Neural cell (in vitro differentiated cells): ENCODE measurements at regions not wholly inside any gene's neighbourhood (a gene's known extent, or its start where the extent isn't known, plus 50 kb on each side); places are given as distances from the start of the nearest gene placed in this dataset.
A peak's percentile ranks its signal among the peaks of the same experiment; 100 is the strongest.

ENCODE experiments used
- H2AFZ ChIP-seq: fragments of 200-600, 300-800 bp; sonication (generic), shearing (Covaris generic); 2 replicates; pipeline ENCODE4 v1.6.0; 2014; ENCODE audit warnings: low read depth, mild to moderate bottlenecking, antibody characterized with exemption, low read length, moderate library complexity
- H3F3A ChIP-seq: fragments of 200-600 bp; shearing (Covaris generic); 2 replicates; pipeline ENCODE4 v1.6.1; 2016; ENCODE audit warnings: mild to moderate bottlenecking, moderate library complexity, mixed read lengths, antibody characterized with exemption, low read length; ENCODE audit not compliant: insufficient read depth, poor library complexity, severe bottlenecking
- H3K27ac ChIP-seq: fragments of 200-600, 300-800 bp; sonication (generic), shearing (Covaris generic); 2 replicates; pipeline ENCODE4 v1.5.1; 2014; ENCODE audit warnings: mild to moderate bottlenecking, low read length, moderate library complexity
- H3K27me3 ChIP-seq: fragments of 300-800, 200-600 bp; sonication (generic), shearing (Covaris generic); 2 replicates; pipeline ENCODE4 v1.6.0; 2014; ENCODE audit warnings: mild to moderate bottlenecking, low read depth, low read length, moderate library complexity; ENCODE audit not compliant: insufficient read depth
- H3K36me3 ChIP-seq: fragments of 300-800, 200-600 bp; sonication (generic), shearing (Covaris generic); 2 replicates; pipeline ENCODE4 v1.5.1; 2014; ENCODE audit warnings: mild to moderate bottlenecking, antibody characterized with exemption, low read length, moderate library complexity; ENCODE audit not compliant: insufficient read depth
- H3K4me2 ChIP-seq: fragments of 300-800, 200-600 bp; sonication (generic), shearing (Covaris generic); 2 replicates; pipeline ENCODE4 v1.6.0; 2014; ENCODE audit warnings: mild to moderate bottlenecking, low read length
- H3K4me3 ChIP-seq: fragments of 300-800, 200-600 bp; sonication (generic), shearing (Covaris generic); 2 replicates; pipeline ENCODE4 v1.5.1; 2014; ENCODE audit warnings: mild to moderate bottlenecking, low read length, moderate library complexity
- H3K79me2 ChIP-seq: fragments of 200-600 bp; shearing (Covaris generic); replicated peaks from 2 replicates; pipeline ENCODE4 v1.6.0; 2014; ENCODE audit warnings: mild to moderate bottlenecking, low read length, moderate library complexity; ENCODE audit not compliant: insufficient read depth
- H3K9ac ChIP-seq: fragments of 300-800, 200-600 bp; sonication (generic), shearing (Covaris generic); 2 replicates; pipeline ENCODE4 v1.6.1; 2016; ENCODE audit warnings: mild to moderate bottlenecking, low read length, mixed read lengths
- H3K9me2 ChIP-seq: fragments of 200-600 bp; shearing (Covaris generic); 2 replicates; pipeline ENCODE4 v1.6.1; 2016; ENCODE audit warnings: mild to moderate bottlenecking, low read length, mixed read lengths; ENCODE audit not compliant: insufficient read depth
- H3K9me3 ChIP-seq: fragments of 200-600, 300-800 bp; sonication (generic), shearing (Covaris generic); 2 replicates; pipeline ENCODE4 v1.6.1; 2016; ENCODE audit warnings: mild to moderate bottlenecking, mixed run types, low read length, moderate library complexity, mixed read lengths
- H4K20me1 ChIP-seq: fragments of 200-600 bp; shearing (Covaris generic); 2 replicates; pipeline ENCODE4 v1.6.1; 2016; ENCODE audit warnings: mild to moderate bottlenecking, mixed run types; ENCODE audit not compliant: insufficient read depth
- EP300 ChIP-seq: fragments of 450-650 bp; conservative IDR thresholded peaks from 2 replicates; pipeline ENCODE4 v1.6.1; 2014; ENCODE audit warnings: antibody characterized with exemption, mild to moderate bottlenecking, moderate library complexity; ENCODE audit not compliant: poor library complexity, severe bottlenecking
- EZH2 ChIP-seq: fragments of 200-600, 300-800 bp; shearing (Covaris generic), sonication (generic); IDR thresholded peaks from 2 replicates; pipeline ENCODE4 v1.6.1; 2014; ENCODE audit warnings: antibody characterized with exemption, low read length, borderline replicate concordance, mild to moderate bottlenecking; ENCODE audit not compliant: insufficient read depth, poor library complexity, severe bottlenecking
- MXI1 ChIP-seq: fragments of 450-650 bp; conservative IDR thresholded peaks from 2 replicates; pipeline ENCODE4 v1.6.1; 2014; ENCODE audit warnings: antibody characterized with exemption, mild to moderate bottlenecking; ENCODE audit not compliant: poor library complexity, severe bottlenecking
- POLR2AphosphoS5 ChIP-seq: IDR thresholded peaks from 2 replicates; pipeline ENCODE4 v1.6.1; 2012
- RAD21 ChIP-seq: fragments of 450-650 bp; conservative IDR thresholded peaks from 2 replicates; pipeline ENCODE4 v1.6.1; 2014; ENCODE audit warnings: antibody characterized with exemption, mild to moderate bottlenecking, moderate library complexity
- SMC3 ChIP-seq: fragments of 450-650 bp; conservative IDR thresholded peaks from 2 replicates; pipeline ENCODE4 v1.6.1; 2014; ENCODE audit warnings: antibody characterized with exemption, mild to moderate bottlenecking, moderate library complexity; ENCODE audit not compliant: poor library complexity
- TAF1 ChIP-seq: IDR thresholded peaks from 2 replicates; pipeline ENCODE4 v1.6.1; 2012; ENCODE audit warnings: low read depth
- TF ChIP-seq, protein P1 (sequence below): IDR thresholded peaks from 2 replicates; pipeline ENCODE4 v1.6.1; 2012; ENCODE audit warnings: borderline replicate concordance
- TF ChIP-seq, protein P2 (sequence below): fragments of 450-650 bp; IDR thresholded peaks from 2 replicates; pipeline ENCODE4 v1.5.1; 2014; ENCODE audit warnings: antibody characterized with exemption, mild to moderate bottlenecking, moderate library complexity; ENCODE audit not compliant: poor library complexity, severe bottlenecking

DNA sequence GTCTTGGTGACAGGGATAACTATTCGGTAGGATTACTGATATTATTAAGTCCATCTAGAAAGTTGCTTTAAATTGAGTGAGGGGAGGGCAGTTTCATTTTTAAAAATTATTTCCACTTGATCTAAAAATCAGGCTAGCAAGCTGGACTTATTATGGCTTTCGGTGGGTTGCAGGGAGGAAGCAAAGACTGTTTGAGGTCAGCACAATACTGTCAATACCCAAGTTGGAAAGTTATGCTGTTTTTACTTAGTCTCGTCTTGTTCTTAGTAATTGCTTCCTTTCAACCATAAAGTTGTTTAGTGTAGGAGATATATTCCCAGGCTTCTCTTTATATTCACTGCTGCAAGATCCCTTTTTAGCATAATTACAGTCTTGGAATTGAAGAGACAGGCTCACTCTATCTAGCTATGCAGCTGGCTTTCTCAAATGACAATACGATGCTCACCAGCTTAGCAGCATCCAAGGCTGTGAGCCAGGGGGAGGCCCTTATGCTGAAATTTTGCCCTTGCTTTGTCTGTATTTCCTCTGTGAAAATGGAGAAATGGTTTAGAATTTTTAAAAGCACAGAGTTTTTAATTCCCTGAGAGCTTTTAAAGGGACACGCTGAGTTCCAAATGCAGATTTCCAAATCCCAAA is 68.2 kb upstream of the APC start:
- Histone ChIP-seq H3K9me3 (no peaks in the 10 kb centered on the region), H3K79me2 (no peaks in the 10 kb centered on the region), H2AFZ (peak overlapping the region; percentile 53), H3K4me3 (peak overlapping the region; percentile 1), H3K4me2 (peak overlapping the region; percentile 57), H4K20me1 (no peaks in the 10 kb centered on the region), H3K36me3 (no peaks in the 10 kb centered on the region), H3F3A (peaks cover 2% of the 10 kb centered on the region), H3K9me2 (no peaks in the 10 kb centered on the region), H3K27ac (peak overlapping the region; percentile 81), H3K27me3 (no peaks in the 10 kb centered on the region), H3K9ac (peak overlapping the region; percentile 59)
- TF ChIP-seq TAF1 (no peak), SMC3 (peak; percentile 26), POLR2AphosphoS5 (peak; percentile 33), MXI1 (no peak), EZH2 (no peak), EP300 (no peak), RAD21 (peak; percentile 21)
- TF ChIP-seq, protein P1, sequence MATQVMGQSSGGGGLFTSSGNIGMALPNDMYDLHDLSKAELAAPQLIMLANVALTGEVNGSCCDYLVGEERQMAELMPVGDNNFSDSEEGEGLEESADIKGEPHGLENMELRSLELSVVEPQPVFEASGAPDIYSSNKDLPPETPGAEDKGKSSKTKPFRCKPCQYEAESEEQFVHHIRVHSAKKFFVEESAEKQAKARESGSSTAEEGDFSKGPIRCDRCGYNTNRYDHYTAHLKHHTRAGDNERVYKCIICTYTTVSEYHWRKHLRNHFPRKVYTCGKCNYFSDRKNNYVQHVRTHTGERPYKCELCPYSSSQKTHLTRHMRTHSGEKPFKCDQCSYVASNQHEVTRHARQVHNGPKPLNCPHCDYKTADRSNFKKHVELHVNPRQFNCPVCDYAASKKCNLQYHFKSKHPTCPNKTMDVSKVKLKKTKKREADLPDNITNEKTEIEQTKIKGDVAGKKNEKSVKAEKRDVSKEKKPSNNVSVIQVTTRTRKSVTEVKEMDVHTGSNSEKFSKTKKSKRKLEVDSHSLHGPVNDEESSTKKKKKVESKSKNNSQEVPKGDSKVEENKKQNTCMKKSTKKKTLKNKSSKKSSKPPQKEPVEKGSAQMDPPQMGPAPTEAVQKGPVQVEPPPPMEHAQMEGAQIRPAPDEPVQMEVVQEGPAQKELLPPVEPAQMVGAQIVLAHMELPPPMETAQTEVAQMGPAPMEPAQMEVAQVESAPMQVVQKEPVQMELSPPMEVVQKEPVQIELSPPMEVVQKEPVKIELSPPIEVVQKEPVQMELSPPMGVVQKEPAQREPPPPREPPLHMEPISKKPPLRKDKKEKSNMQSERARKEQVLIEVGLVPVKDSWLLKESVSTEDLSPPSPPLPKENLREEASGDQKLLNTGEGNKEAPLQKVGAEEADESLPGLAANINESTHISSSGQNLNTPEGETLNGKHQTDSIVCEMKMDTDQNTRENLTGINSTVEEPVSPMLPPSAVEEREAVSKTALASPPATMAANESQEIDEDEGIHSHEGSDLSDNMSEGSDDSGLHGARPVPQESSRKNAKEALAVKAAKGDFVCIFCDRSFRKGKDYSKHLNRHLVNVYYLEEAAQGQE, result peak; percentile 49
- TF ChIP-seq, protein P2, sequence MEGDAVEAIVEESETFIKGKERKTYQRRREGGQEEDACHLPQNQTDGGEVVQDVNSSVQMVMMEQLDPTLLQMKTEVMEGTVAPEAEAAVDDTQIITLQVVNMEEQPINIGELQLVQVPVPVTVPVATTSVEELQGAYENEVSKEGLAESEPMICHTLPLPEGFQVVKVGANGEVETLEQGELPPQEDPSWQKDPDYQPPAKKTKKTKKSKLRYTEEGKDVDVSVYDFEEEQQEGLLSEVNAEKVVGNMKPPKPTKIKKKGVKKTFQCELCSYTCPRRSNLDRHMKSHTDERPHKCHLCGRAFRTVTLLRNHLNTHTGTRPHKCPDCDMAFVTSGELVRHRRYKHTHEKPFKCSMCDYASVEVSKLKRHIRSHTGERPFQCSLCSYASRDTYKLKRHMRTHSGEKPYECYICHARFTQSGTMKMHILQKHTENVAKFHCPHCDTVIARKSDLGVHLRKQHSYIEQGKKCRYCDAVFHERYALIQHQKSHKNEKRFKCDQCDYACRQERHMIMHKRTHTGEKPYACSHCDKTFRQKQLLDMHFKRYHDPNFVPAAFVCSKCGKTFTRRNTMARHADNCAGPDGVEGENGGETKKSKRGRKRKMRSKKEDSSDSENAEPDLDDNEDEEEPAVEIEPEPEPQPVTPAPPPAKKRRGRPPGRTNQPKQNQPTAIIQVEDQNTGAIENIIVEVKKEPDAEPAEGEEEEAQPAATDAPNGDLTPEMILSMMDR, result no peak

DNA sequence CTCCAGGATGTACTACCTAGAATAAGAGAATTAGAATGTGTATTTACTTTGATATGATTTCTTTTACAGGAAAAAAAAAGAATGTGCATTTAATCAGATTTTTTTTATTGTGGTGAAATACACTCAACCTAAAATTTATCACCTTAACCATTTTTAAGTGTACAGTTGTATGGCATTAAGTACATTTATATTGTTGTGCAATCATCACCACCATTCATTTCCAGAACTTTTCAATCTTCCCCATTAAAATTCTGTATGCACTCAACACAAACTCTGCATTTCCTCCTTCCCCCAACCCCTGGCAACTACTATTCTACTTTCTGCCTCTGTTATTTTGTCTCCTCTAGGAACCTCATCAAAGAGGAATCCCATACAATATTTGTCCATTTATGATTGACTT is 66.0 kb upstream of the APC start:
- Histone ChIP-seq H3K4me2 (no peak overlapping the region), H3K27ac (no peak overlapping the region), H3K9me2 (no peaks in the 10 kb centered on the region), H3K79me2 (no peaks in the 10 kb centered on the region), H3K9me3 (no peaks in the 10 kb centered on the region), H2AFZ (no peak overlapping the region), H3K36me3 (no peaks in the 10 kb centered on the region), H3K4me3 (no peak overlapping the region), H3F3A (peaks cover 2% of the 10 kb centered on the region), H3K9ac (no peak overlapping the region), H4K20me1 (no peaks in the 10 kb centered on the region), H3K27me3 (no peaks in the 10 kb centered on the region)
- TF ChIP-seq POLR2AphosphoS5 (no peak), SMC3 (no peak), EP300 (no peak), RAD21 (no peak), MXI1 (no peak), TAF1 (no peak), EZH2 (no peak)
- TF ChIP-seq, protein P2, result no peak
- TF ChIP-seq, protein P1, result no peak
